Fibroblast of the aortic adventitia (primary cell): ENCODE measurements at regions not wholly inside any gene's neighbourhood (a gene's known extent, or its start where the extent isn't known, plus 50 kb on each side); places are given as distances from the start of the nearest gene placed in this dataset.

Experiments
- DNase-seq: peaks from one replicate; pipeline ENCODE4 v3.0.0-alpha.2; 2010; ENCODE audit warnings: low read depth
- H3K4me3 ChIP-seq: 2 replicates; pipeline ENCODE4 v1.5.1; 2011; ENCODE audit warnings: low read depth, mild to moderate bottlenecking, control low read depth, low read length, moderate library complexity
- CTCF ChIP-seq: IDR thresholded peaks from 2 replicates; pipeline ENCODE4 v1.5.1; 2011; ENCODE audit warnings: mild to moderate bottlenecking, low read length, control low read depth, inconsistent platforms; ENCODE audit not compliant: insufficient read depth

DNA sequence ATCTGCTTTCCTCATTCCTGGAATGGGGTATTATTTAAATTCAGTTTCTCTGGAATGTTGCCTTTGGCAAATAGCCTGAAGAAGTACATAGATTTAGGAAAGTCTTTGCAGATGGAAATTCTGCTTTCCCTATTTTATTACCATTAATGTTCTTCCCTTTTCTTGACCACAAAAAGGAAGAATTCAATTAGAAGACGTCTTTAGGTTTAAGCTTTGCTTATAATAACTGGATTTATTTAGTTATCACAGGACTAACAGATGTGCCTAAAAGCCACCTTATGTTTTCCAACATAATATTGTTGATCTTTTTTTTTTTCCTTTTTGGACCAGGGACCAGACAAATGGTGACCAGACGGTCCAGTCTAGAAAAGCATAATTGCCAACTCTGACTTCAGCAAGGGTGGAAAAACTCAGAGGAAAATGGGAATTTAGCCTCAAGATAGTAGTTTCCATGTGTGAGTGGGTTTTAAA is 210.1 kb upstream of the SPRY2 start:
- no peak for DNase-seq

GRCh38 chr13:80548915-80549314 is 208.0 kb upstream of the SPRY2 start:
- H3K4me3 ChIP-seq: no peak overlapping the region
- DNase-seq: no peak
- no peak for TF ChIP-seq CTCF

More for the DNA sequence above, 210.1 kb upstream of the SPRY2 start:
- TF ChIP-seq CTCF: no peak
- H3K4me3 ChIP-seq: no peak overlapping the region

GRCh38 chr13:80547885-80548825 is 207.2 kb upstream of the SPRY2 start:
- peak; percentile 34 for DNase-seq
- no peak overlapping the region for H3K4me3 ChIP-seq
- no peak for TF ChIP-seq CTCF

GRCh38 chr13:80547341-80547740 is 206.4 kb upstream of the SPRY2 start:
- no peak for DNase-seq
- H3K4me3 ChIP-seq: no peak overlapping the region
- no peak for TF ChIP-seq CTCF

GRCh38 chr13:80533175-80533574 is 192.2 kb upstream of the SPRY2 start:
- no peak for DNase-seq
- no peak for TF ChIP-seq CTCF
- H3K4me3 ChIP-seq: no peak overlapping the region

GRCh38 chr13:80530902-80531301 is 190.0 kb upstream of the SPRY2 start:
- H3K4me3 ChIP-seq: no peak overlapping the region
- no peak for TF ChIP-seq CTCF
- no peak for DNase-seq
